Amniotic epithelial cell (primary cell): ENCODE measurements at regions not wholly inside any gene's neighbourhood (a gene's known extent, or its start where the extent isn't known, plus 50 kb on each side); places are given as distances from the start of the nearest gene placed in this dataset.
A peak's percentile ranks its signal among the peaks of the same experiment; 100 is the strongest.

Source experiments
- DNase-seq: peaks from one replicate; pipeline ENCODE4 v3.0.0-alpha.2; 2010; ENCODE audit warnings: low read depth

DNA sequence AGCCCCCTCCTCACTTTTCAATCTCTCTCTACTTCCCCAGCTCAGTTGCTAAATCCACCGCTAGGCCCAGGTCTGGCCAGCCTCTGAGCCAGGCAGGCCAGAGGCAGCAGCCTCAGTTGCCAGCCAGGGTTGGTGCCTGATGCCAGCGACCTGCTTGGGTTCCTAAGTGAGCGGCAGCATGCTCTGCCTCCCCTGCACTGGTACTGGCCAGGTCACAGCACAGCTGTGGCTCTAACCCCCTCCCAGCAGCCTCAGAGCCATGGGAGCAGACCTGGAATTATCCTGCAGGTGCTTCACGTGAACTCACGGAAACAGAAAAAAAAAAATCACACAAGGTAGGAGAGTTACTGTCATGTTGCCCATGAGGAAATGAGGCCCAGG, 82.5 kb upstream of the ATF3 start:
- DNase-seq = no peak

- no peak for DNase-seq
Measured at GRCh38 chr1:212528501-212528900, 80.1 kb upstream of the ATF3 start.

DNA sequence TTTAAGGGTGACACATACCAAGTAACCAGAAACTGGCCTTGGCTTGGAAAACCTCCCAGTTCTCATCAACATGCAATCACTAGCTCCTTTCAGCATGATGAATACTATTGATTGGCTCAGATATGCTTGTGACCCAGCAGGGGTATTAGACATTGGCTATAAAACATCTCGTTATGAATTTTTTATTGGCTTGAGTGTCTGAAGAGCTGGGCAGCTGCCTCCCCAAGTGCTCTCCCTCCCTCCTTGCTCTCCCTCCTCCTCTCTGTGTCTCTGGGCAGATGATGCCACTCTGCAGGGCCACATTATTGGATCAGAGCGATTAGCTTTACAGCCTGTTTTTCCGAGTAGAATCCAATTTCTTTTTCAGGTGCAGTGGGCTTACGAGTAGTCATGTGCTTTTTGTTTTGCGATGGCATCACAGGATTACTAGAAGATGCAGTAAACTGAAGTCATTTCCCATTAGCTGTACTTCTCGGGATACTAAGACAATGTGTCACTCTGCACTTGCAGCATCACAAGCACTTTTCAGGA, 79.3 kb upstream of the ATF3 start:
- DNase-seq = no peak

DNA sequence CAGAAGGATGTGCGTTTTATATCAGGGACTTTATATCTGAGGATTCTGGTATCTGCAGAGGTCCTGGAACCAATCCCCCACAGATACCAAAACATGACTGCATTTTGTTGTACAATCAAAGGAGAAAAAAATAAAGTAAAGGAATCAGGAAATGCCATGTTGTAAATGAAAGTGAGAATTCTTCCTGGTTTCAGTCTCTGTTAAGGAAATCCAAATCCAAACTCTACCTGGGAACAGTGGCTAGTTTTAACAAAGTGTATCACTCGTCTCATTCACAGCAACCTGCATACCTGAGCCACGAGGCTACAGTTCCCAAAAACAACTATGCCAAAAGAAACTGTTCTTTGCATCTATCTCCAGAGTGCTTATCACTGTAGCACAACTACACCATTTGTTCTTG, 77.3 kb upstream of the ATF3 start:
- DNase-seq = no peak

DNA sequence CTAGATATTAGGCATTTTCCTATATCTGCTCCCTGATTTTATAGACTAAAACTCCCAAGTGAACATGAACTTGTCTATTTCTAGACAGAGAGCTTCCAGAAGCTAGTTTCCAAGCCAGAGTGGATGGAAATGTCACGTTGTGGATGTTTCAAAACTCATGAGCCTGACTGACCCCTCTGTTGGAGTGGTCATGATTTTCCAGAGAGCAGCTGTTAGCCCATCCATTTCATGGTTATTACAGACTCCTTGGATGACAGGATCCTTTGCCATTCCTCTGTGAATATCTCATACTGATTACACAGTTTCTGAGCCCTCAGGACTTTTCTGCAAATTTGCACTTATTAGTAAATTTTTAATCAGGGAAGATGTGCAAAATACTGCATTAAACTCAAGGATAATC, 76.8 kb upstream of the ATF3 start:
- DNase-seq = no peak

DNA sequence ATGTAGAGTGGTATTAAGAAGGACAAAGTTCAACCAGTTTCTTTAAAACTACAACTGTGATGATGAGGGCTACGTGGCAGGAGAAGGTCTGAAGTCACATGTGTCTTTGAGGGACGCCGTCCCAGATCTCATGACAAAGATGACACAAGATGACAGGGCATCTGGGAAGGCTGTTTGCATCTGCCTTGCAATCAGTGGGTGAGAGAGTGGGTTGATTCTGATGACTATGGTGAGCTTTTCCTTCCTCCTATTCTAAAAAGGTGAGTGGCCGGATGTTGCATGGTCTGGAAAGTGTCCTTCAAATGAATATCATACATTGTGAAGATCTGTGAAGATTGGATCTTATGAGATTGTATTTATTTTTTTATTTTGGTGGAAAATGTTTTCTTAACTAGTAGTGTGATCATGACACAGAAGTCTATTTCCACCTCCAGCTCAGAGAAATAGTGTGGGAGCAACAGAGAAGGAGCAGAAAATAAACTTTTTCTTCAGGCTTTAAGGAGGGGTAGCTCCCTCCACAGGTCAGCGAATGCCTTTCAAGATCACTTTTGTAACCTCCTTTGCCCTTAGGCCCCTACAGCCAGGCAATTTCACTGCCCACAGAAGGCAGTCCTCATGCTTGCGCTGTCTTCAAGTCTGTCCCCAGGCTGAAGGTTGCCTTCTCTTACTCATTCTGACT, 76.0 kb upstream of the ATF3 start:
- DNase-seq = no peak

- no peak for DNase-seq
Measured at GRCh38 chr1:212533148-212533517, 75.4 kb upstream of the ATF3 start.

DNA sequence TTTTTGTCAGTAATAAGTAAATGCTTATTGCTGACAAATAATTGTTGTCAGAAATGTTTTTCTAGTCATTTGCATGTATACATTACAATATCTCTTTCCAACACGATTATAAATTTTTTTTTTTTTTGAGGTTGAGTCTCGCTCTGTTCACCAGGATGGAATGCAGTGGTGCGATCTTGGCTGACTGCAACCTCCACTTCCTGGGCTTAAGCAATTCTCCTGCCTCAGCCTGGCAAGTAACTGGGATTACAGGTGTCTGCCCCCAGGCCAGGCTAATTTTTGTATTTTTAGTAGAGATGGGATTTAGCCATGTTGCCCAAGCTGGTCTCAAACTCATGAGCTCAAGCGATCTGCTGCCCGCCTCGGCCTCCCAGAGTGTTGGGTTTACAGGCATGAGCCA, 72.0 kb upstream of the ATF3 start:
- no peak for DNase-seq

GRCh38 chr1:212537610-212538009, 71.0 kb upstream of the ATF3 start:
- no peak for DNase-seq

GRCh38 chr1:212539737-212540430, 68.7 kb upstream of the ATF3 start:
- DNase-seq = no peak

DNA sequence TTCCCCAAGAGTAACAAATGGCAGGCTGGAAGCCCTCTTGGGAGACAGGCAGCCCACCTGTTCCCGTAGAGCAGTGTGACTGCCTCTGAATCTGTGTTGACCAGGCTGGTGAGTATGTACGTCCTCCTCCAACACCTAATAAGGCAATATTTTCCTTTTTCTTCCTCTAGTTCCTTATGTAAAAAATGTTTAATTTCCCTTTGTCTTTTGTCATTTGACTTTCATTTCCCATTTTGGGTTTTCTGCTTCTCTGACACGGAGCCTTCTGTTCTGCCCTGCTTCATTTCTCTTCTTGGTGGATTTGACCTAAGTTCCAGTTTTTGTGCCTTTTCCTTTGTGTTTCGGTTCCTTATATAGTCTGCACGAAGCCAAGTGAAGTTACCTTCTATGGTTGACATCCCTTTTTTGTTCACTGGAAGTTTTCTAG, 65.8 kb upstream of the ATF3 start:
- DNase-seq = no peak

- DNase-seq = no peak
Measured at GRCh38 chr1:212544110-212544509, 64.5 kb upstream of the ATF3 start.

DNA sequence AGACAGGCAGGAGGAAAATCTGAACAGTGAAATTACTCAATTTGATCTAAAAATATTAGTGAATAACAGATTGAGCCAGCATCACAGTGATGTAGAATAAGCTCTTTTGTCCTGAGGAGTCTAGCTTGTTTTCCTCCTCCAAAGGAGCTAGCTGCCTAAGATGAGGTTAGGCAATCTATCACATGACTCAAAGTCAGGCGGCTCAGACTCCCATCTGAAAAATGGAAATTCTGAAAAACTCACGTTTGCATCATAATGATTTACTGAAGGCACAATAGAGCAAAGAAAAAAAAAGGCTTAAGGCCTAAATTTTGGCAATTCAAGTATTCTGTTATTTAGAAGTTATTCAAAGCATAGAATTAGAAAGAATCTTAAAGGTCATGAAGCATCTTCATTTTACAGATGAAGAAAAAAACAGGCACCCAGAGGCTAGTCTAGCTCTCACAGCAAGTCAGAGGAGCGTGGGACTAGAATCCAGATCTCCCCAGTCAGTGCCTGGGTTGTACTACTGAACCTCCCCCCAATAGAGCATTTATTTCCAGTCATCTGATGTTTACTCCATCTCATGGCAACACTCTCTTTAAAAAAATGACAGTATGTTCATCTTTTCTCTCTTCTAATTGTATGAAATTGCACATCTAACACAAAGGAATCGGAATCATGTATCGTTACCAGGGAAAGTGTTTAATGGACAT, 62.5 kb upstream of the ATF3 start:
- peak; percentile 92 for DNase-seq

GRCh38 chr1:212549503-212550017, 59.0 kb upstream of the ATF3 start:
- DNase-seq = no peak

- DNase-seq = no peak
Measured at GRCh38 chr1:212551929-212552328, 56.6 kb upstream of the ATF3 start.

GRCh38 chr1:212553676-212554075, 54.9 kb upstream of the ATF3 start:
- DNase-seq = no peak

GRCh38 chr1:212554401-212554800, 54.2 kb upstream of the ATF3 start:
- no peak for DNase-seq

- no peak for DNase-seq
Measured at GRCh38 chr1:212555426-212555825, 53.1 kb upstream of the ATF3 start.

- no peak for DNase-seq
Measured at GRCh38 chr1:212556822-212557549, 51.6 kb upstream of the ATF3 start.

DNA sequence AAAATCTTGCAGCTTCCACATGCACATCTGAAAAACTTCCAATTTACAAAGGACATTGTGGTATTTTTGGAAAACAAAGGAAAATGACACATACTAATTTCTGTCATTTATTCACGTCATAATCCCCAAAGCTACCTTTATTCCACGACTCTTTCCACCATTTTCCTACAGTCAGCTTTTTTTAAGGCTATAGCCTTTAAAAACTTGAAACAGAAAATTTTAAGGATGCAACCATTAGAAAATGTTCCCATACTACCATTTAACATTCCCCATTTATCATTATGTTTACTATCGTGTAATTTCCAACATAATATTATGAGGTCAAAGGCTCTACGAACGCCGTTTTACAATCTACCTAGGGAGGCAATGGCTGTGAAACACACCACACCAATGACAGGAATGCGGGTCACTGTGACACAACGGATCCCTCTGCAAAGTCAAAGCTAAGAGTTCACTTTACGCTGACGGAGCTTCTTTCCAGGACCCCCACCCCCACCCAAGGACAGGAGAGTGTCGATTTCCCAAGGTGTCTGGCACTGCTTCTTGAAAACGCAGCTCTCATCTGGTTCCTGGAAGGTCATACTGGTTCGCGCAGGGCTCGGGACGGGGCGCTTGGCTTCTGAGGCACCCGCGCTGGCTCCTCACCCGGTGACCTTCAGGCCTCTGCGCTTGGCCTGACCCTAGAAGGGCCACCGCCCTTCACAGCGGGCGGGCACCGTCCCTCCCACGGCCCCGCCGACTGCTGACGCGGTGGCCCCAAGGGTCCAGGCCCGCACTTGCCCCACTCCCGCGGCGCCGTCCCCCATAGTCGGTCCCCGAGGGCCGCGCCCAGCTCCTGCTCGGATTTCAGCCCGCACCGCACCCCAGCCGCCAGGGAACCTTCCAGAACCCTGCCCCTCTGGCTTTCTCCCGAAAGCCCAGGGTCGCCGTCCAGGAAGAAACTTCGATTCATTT, 50.5 kb upstream of the ATF3 start:
- DNase-seq = peak; percentile 6
